Spleen (tissue), 7 donors: ENCODE measurements at regions not wholly inside any gene's neighbourhood (a gene's known extent, or its start where the extent isn't known, plus 50 kb on each side); places are given as distances from the start of the nearest gene placed in this dataset.

Experiments used
- POLR2A ChIP-seq, 3 donors: fragments of 450-650 bp; IDR thresholded peaks; one replicate each; pipeline ENCODE4 v1.5.1; 2017; ENCODE audit warnings: antibody characterized with exemption in 3 of 3, mild to moderate bottlenecking in 1 of 3
- POLR2AphosphoS5 ChIP-seq, 3 donors: sonication (generic); formaldehyde crosslinking; IDR thresholded peaks; one replicate each; pipeline ENCODE4 v1.5.1; 2017; ENCODE audit warnings: antibody characterized with exemption in 3 of 3
- TF ChIP-seq, protein P1 (sequence below), 11 experiments: fragments of 200-600 bp in 7 of 11; fragments of 450-650 bp in 4 of 11; sonication (generic) in 4 of 11; IDR thresholded peaks in 8 of 11; conservative IDR thresholded peaks in 3 of 11; 1 replicate in 7 of 11; 2 replicates in 4 of 11; pipeline versions ENCODE4 v1.4.0 to v1.8.0; 2016 to 2021; ENCODE audit warnings: antibody characterized with exemption in 11 of 11, inconsistent platforms in 4 of 11, mild to moderate bottlenecking in 1 of 11
- donor health status: DM: no; HTN: no; CAD: no; lungs with moderate emphysema.
- donor health status: DM: no; HTN: no; CAD: no.
- donor health status: DM: no; HTN: no; CAD: no.

DNA sequence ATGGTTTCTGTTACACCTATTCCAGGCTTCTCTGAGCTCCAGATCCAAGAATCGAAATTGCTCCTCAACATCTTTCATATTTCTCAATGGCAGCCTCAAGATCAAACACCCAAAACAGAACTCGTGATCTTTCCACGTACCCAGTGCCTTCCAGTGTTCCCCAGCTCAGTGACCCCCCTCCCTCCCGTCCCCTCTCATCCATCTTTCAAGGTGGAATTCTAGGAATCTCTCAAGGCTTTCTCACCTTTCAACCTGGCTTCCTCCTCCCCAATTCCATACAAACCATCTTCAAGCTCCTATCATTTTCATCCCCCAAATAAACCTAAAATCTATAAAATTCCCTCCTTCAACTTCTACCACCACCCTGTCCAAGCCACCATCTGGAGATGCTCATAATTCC is 615.3 kb downstream of the BNC2 start:
- TF ChIP-seq POLR2A (IDR thresholded peaks at IDR 0.05) (no peak), POLR2AphosphoS5 (IDR thresholded peaks at IDR 0.05) (no peak)
- TF ChIP-seq, protein P1, sequence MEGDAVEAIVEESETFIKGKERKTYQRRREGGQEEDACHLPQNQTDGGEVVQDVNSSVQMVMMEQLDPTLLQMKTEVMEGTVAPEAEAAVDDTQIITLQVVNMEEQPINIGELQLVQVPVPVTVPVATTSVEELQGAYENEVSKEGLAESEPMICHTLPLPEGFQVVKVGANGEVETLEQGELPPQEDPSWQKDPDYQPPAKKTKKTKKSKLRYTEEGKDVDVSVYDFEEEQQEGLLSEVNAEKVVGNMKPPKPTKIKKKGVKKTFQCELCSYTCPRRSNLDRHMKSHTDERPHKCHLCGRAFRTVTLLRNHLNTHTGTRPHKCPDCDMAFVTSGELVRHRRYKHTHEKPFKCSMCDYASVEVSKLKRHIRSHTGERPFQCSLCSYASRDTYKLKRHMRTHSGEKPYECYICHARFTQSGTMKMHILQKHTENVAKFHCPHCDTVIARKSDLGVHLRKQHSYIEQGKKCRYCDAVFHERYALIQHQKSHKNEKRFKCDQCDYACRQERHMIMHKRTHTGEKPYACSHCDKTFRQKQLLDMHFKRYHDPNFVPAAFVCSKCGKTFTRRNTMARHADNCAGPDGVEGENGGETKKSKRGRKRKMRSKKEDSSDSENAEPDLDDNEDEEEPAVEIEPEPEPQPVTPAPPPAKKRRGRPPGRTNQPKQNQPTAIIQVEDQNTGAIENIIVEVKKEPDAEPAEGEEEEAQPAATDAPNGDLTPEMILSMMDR (IDR thresholded peaks at IDR 0.05 in 8 of 11, conservative IDR thresholded peaks at IDR 0.05 in 3 of 11), result no peak
